ENCODE measurements at regions not wholly inside any gene's neighbourhood (a gene's known extent, or its start where the extent isn't known, plus 50 kb on each side); places are given as distances from the start of the nearest gene placed in this dataset.
A peak's percentile ranks its signal among the peaks of the same experiment; 100 is the strongest.

- DNase-seq, result no peak
Observed at GRCh38 chr13:26456650-26457049, 100.8 kb upstream of the WASF3 start.

- DNase-seq, result no peak
Observed at GRCh38 chr13:26457212-26457611, 100.3 kb upstream of the WASF3 start.

GRCh38 chr13:26458196-26458749 is 99.2 kb upstream of the WASF3 start:
- DNase-seq, result no peak

- no peak for DNase-seq
Observed at GRCh38 chr13:26459276-26460131, 98.0 kb upstream of the WASF3 start.

GRCh38 chr13:26460648-26461047 is 96.8 kb upstream of the WASF3 start:
- no peak for DNase-seq

- DNase-seq, result no peak
Observed at GRCh38 chr13:26463296-26463695, 94.2 kb upstream of the WASF3 start.

GRCh38 chr13:26463848-26464247 is 93.6 kb upstream of the WASF3 start:
- DNase-seq, result no peak

GRCh38 chr13:26465514-26465913 is 92.0 kb upstream of the WASF3 start:
- no peak for DNase-seq

- no peak for DNase-seq
Observed at GRCh38 chr13:26465954-26466353, 91.5 kb upstream of the WASF3 start.

- no peak for DNase-seq
Observed at GRCh38 chr13:26468265-26468801, 89.2 kb upstream of the WASF3 start.

- DNase-seq, result peak; percentile 87
Observed at GRCh38 chr13:26469602-26470001, 87.9 kb upstream of the WASF3 start.

- DNase-seq, result no peak
Observed at GRCh38 chr13:26471807-26472206, 85.7 kb upstream of the WASF3 start.

- DNase-seq, result peak; percentile 74
Observed at GRCh38 chr13:26473571-26474230, 83.8 kb upstream of the WASF3 start.

- DNase-seq, result no peak
Observed at GRCh38 chr13:26474286-26474685, 83.2 kb upstream of the WASF3 start.

- DNase-seq, result no peak
Observed at GRCh38 chr13:26475176-26476110, 82.0 kb upstream of the WASF3 start.

GRCh38 chr13:26476111-26476781 is 81.2 kb upstream of the WASF3 start:
- DNase-seq, result no peak

GRCh38 chr13:26476782-26477142 is 80.7 kb upstream of the WASF3 start:
- DNase-seq, result no peak

- no peak for DNase-seq
Observed at GRCh38 chr13:26477681-26478080, 79.8 kb upstream of the WASF3 start.

- DNase-seq, result no peak
Observed at GRCh38 chr13:26480246-26480855, 77.1 kb upstream of the WASF3 start.

- DNase-seq, result peak; percentile 23
Observed at GRCh38 chr13:26482451-26483197, 74.9 kb upstream of the WASF3 start.

- no peak for DNase-seq
Observed at GRCh38 chr13:26483546-26483945, 73.9 kb upstream of the WASF3 start.
